ENCODE measurements at regions not wholly inside any gene's neighbourhood (a gene's known extent, or its start where the extent isn't known, plus 50 kb on each side); places are given as distances from the start of the nearest gene placed in this dataset.

GRCh38 chr9:86512929-86513328 lies 158.7 kb upstream of the TUT7 start:
- no peak for TF ChIP-seq CTCF (IDR thresholded peaks at IDR 0.05; ENCODE audit: low read length)
- no peak for TF ChIP-seq EZH2 (IDR thresholded peaks at IDR 0.05; ENCODE audit: borderline replicate concordance, low read length)

Data from OCI-LY1 (cell line).